ENCODE measurements at regions not wholly inside any gene's neighbourhood (a gene's known extent, or its start where the extent isn't known, plus 50 kb on each side); places are given as distances from the start of the nearest gene placed in this dataset.

GRCh38 chr10:124332426-124332825 lies 86.3 kb downstream of the OAT start:
- no peak overlapping the region for H3K27ac ChIP-seq

GRCh38 chr10:124329941-124330340 lies 88.8 kb downstream of the OAT start:
- WGBS, 2 donors = 77 to 81% methylated on average over 5 of the region's 5 CpGs
- no peaks in the 10 kb centered on the region for H3K36me3 ChIP-seq
- TF ChIP-seq POLR2AphosphoS5 (IDR thresholded peaks at IDR 0.05) (no peak), EP300 (IDR thresholded peaks at IDR 0.05) (no peak), POLR2A (IDR thresholded peaks at IDR 0.05) (no peak)
- TF ChIP-seq, protein P1, sequence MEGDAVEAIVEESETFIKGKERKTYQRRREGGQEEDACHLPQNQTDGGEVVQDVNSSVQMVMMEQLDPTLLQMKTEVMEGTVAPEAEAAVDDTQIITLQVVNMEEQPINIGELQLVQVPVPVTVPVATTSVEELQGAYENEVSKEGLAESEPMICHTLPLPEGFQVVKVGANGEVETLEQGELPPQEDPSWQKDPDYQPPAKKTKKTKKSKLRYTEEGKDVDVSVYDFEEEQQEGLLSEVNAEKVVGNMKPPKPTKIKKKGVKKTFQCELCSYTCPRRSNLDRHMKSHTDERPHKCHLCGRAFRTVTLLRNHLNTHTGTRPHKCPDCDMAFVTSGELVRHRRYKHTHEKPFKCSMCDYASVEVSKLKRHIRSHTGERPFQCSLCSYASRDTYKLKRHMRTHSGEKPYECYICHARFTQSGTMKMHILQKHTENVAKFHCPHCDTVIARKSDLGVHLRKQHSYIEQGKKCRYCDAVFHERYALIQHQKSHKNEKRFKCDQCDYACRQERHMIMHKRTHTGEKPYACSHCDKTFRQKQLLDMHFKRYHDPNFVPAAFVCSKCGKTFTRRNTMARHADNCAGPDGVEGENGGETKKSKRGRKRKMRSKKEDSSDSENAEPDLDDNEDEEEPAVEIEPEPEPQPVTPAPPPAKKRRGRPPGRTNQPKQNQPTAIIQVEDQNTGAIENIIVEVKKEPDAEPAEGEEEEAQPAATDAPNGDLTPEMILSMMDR (IDR thresholded peaks at IDR 0.05) = no peak
- H3K27me3 ChIP-seq = no peaks in the 10 kb centered on the region
- H3K27ac ChIP-seq = no peak overlapping the region
- no peak for DNase-seq
- no peaks in the 10 kb centered on the region for H3K4me1 ChIP-seq
- H3K9me3 ChIP-seq = peaks cover 0 to 5% (median 0%) of the 10 kb centered on the region in 4 donors
- intact Hi-C loops (cut with DNase I) = no loop called here
- H3K4me3 ChIP-seq = no peak overlapping the region

More at GRCh38 chr10:124332426-124332825, 86.3 kb downstream of the OAT start:
- Histone ChIP-seq H3K4me1 (no peaks in the 10 kb centered on the region), H3K9me3 (peaks cover 0 to 5% (median 0%) of the 10 kb centered on the region in 4 donors), H3K4me3 (no peak overlapping the region), H3K36me3 (no peaks in the 10 kb centered on the region), H3K27me3 (no peaks in the 10 kb centered on the region)
- DNase-seq = no peak
- intact Hi-C loops (cut with DNase I) = no loop called here
- WGBS, 2 donors = 70 to 86% methylated on average over 1 of the region's 1 CpG
- TF ChIP-seq EP300 (IDR thresholded peaks at IDR 0.05) (no peak), POLR2AphosphoS5 (IDR thresholded peaks at IDR 0.05) (no peak), POLR2A (IDR thresholded peaks at IDR 0.05) (no peak)
- TF ChIP-seq, protein P1 (IDR thresholded peaks at IDR 0.05) = no peak

- intact Hi-C loops (cut with DNase I) = no loop called here
- no peak overlapping the region for H3K27ac ChIP-seq
- H3K27me3 ChIP-seq = no peaks in the 10 kb centered on the region
- TF ChIP-seq, protein P1 (IDR thresholded peaks at IDR 0.05) = no peak
- no peak for TF ChIP-seq EP300 (IDR thresholded peaks at IDR 0.05)
- TF ChIP-seq POLR2A (IDR thresholded peaks at IDR 0.05) = no peak
- TF ChIP-seq POLR2AphosphoS5 (IDR thresholded peaks at IDR 0.05) = no peak
- peaks cover 0 to 5% (median 0%) of the 10 kb centered on the region in 4 donors for H3K9me3 ChIP-seq
- no peak for DNase-seq
- H3K4me3 ChIP-seq = no peak overlapping the region
- WGBS, 2 donors = 94 to 97% methylated on average over 1 of the region's 1 CpG
- no peaks in the 10 kb centered on the region for H3K4me1 ChIP-seq
- H3K36me3 ChIP-seq = no peaks in the 10 kb centered on the region
Observed at GRCh38 chr10:124329362-124329761, 89.4 kb downstream of the OAT start.

- intact Hi-C loops (cut with DNase I) = no loop called here
- Histone ChIP-seq H3K36me3 (no peaks in the 10 kb centered on the region), H3K4me3 (no peak overlapping the region), H3K9me3 (peaks cover 0 to 5% (median 0%) of the 10 kb centered on the region in 4 donors), H3K27me3 (no peaks in the 10 kb centered on the region), H3K27ac (no peak overlapping the region), H3K4me1 (no peaks in the 10 kb centered on the region)
- TF ChIP-seq, protein P1 (IDR thresholded peaks at IDR 0.05) = no peak
- TF ChIP-seq POLR2A (IDR thresholded peaks at IDR 0.05) = no peak
- no peak for TF ChIP-seq EP300 (IDR thresholded peaks at IDR 0.05)
- no peak for TF ChIP-seq POLR2AphosphoS5 (IDR thresholded peaks at IDR 0.05)
- DNase-seq = peak; percentile 26
- 67 to 77% methylated on average over 10 of the region's 10 CpGs for WGBS, 2 donors
Observed at GRCh38 chr10:124328477-124329220, 90.1 kb downstream of the OAT start.

Data from sigmoid colon (tissue), 6 donors.